HUDEP-2 (cell line): ENCODE measurements at regions not wholly inside any gene's neighbourhood (a gene's known extent, or its start where the extent isn't known, plus 50 kb on each side); places are given as distances from the start of the nearest gene placed in this dataset.
"Not testable (repeated sequence)": the region's sequence is repeated elsewhere in the genome, so short reads cannot be mapped to it uniquely, and the experiment has no call there.

Experiments used
- DNase-seq, 76 experiments: peaks; one replicate each; lab custom pipeline; 2025; ENCODE audit not compliant: unreplicated experiment in 76 of 76; lab: John Stamatoyannopoulos, UW

DNA sequence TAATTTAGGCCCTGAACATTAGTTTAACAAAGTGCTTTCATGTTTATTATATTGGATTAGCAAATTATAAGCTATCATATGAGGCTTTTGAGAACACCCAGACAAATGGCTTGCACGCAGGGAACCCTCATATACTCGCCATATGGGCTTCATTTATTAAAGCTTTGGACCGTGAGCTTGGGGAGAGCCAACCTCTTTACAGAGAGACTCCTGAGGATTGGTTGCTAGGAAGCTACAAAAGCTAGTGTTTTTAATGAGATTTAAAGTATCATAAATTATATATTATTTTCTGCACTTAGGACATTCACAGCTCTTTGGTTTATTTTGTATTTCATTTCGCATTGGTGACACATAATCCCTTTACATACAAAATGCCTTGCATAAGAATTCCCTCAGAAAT is 193.8 kb upstream of the TOX3 start:
- DNase-seq = no peak

DNA sequence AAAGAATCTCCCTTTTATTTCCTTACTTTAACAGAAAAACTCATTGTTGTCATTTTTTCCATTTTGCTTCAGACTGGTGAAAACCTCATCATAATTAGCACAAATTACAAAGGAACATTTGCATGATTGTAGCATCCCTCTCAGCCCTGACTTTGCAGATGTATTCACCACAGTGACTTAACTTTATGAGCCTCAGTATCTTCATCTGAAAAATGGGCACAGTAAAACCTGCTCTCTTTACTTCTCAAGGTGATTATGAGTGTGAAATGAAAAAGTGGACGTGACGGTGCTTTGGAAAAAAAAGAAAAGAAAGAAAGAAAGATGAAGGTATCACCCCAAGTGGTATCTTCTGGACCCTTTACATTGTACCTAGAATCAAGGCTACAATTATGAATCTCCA is 193.4 kb upstream of the TOX3 start:
- no peak for DNase-seq

DNA sequence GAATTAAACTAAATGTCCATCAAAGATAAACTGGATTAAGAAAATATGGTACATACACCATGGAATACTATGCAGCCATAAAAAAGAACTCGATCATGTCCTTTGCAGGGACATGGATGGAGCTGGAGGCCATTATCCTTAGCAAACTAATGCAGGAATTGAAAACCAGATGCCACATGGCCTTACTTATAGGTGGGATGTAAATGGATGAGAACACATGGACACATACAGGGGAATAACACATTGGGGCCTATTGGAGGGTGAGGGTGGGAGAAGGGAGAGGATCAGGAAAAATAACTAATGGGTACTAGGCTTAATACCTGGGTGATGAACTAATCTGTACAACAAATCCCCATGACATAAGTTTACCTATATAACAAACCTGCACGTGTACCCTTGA is 192.0 kb upstream of the TOX3 start:
- DNase-seq = not testable (repeated sequence)

DNA sequence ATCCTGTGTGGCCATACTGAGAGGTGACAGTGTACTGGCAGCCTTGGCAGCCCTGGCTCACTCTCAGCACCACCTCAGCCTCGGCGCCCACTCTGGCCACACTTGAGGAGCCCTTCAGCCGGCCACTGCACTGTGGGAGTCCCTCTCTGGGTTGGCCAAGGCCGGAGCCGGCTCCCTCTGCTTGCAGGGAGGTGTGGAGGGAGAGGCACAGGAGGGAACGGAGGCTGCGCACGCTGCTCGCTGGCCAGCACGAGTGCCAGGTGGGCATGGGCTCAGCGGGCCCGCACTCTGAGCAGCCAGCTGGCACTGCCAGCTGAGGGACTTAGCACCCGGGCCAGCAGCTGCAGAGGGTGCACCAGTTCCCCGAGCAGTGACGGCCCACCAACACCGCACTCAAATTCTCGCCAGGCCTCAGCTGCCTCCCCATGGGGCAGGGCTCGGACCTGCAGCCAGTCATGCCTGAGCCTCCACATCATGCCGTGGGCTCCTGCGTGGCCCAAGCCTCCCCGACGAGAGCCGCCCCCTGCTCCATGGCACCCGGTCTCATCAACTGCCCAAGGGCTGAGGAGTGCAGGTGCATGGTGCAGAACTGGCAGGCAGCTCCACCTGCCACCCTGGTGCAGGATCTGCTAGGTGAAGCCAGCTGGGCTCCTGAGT is 184.4 kb upstream of the TOX3 start:
- DNase-seq = no peak

- no peak for DNase-seq
Observed at GRCh38 chr16:52729731-52730130, 182.8 kb upstream of the TOX3 start.

DNA sequence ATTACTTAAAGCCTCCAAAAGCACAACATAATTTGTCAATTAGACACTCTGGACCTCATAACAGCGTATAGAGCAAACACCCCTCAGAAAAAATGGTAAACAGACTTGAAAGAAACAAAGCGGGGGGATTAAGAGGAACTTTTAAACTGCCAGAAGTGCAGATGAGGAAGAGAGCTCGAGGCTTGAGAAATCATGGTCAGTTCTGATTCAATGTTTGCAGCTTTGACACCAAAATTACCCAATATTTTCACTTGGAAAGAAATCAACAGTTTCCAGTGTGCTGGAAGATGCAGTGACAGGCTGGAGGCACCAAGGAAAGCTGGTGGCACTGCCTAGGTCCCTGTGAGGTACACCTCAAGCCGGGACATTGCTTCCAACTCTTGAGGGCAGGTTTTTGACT is 180.9 kb upstream of the TOX3 start:
- no peak for DNase-seq

- no peak for DNase-seq
Observed at GRCh38 chr16:52727441-52727840, 180.5 kb upstream of the TOX3 start.

DNA sequence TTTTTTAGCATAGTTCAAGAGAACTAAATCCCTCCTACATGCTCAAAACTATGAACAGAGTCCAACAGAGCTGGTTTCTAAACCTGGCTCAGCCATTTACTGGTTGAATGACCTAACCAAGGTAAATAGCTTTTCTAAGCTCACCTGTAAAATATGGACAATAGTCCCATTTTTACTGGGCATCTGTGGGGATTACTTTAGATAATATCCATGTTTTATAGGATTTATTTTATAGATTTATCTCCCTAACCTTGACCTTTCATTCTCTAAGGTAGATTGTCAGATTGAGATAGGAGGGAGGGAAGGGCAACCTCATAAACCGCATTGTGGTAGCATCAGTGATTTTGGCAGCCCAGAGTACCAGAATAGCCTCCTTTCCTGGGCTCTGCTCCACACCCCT is 178.5 kb upstream of the TOX3 start:
- no peak for DNase-seq

- DNase-seq = no peak
Observed at GRCh38 chr16:52725043-52725442, 178.1 kb upstream of the TOX3 start.

- no peak for DNase-seq
Observed at GRCh38 chr16:52721331-52721730, 174.4 kb upstream of the TOX3 start.

- DNase-seq = no peak
Observed at GRCh38 chr16:52718046-52718445, 171.1 kb upstream of the TOX3 start.

DNA sequence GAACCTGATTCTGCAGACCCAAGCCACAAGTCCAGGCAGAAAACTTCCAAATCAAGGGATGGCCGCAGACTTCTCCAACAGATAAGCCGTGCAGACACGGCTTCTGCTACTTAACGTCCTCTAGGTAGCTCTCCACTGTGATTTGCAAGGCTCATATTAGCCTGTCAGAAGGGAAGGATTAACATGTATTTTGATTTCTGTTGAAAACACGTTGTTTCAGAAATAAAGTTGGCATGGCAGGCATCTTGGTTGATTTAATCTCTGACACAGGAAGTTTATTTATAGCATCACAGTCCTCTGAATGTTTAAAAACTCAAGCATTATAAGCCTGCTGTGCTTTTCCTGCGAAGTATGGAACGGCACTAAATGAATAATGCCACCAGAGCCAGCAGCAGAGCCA is 166.8 kb upstream of the TOX3 start:
- DNase-seq = no peak

DNA sequence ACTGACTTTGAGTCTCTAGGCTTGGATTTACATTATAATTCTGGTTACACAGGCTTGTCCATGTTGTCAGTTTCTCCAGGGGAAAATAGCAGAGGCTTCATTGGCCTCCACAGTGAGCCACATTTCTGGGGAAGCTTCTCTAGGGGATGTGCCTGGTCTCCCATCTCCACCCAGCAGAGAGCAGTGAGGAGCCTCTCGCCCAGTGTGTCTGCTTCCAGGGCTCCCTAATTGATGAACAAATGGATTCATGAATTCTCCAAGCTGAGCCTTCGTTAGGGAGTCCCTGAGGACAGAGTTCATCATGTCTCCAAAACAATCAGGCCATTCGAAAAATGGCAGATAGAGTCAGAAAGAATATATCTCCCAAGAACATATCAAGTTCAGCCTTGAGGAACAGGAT is 162.4 kb upstream of the TOX3 start:
- DNase-seq = no peak

DNA sequence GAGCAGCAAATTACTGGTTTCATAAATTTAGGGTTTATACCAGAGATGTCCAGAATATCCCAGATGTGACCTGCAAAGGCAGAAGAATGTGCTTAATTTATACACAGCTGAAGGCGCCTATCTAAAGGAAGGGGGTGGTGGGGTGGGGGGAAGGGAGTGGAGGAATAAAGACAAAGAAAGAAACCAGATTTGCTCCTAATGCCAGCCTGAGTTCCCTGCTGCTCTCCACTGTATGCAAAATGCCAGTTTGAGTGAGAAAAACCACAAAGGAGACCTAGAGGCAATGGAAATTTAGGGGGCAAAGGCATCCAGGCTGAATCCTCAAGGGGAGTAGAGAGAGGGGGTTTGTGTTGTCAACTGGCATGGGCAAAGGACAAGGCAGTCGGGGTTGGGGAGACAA is 161.5 kb upstream of the TOX3 start:
- DNase-seq = no peak

- DNase-seq = no peak
Observed at GRCh38 chr16:52707676-52708337, 160.9 kb upstream of the TOX3 start.

DNA sequence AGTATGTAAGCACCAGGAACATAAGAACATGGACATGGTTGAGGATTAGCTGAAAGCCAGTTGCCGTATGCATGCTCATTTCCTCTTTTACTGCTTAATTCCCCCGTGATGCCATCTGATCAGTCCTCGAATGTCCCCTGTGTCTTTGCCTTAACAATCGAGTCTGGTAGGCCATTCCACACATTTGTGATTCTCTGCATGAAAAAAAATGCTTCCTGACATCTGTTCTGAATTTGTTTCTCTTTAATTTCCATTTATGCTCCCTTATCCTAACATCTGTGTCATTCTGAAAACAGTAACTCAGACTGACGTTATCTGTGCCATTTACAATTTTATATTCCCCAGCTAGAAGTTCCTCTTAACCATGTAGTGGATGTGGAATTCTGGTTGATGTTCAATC is 158.2 kb upstream of the TOX3 start:
- no peak for DNase-seq

DNA sequence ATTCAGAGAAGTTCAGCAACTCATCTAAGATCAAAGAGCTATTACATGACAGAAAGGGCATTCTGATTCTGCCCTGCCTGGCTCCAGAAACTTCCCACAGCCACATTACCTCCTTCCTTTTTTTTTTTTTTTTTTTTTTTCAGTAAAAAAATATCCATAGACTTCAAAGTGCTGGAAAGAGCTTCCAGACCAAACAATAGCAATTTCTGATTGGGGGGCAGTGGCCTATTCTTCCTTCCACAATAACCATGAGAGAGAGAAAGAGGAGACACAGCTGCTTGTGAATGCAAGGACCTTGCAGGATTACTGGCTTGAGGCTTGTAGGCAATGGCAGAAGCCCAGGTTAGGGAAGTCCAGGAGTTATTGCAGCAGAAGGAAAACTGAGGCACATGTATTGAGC is 151.0 kb upstream of the TOX3 start:
- DNase-seq = no peak

- no peak for DNase-seq
Observed at GRCh38 chr16:52696126-52696525, 149.2 kb upstream of the TOX3 start.

- no peak for DNase-seq
Observed at GRCh38 chr16:52690468-52690867, 143.5 kb upstream of the TOX3 start.

- no peak for DNase-seq
Observed at GRCh38 chr16:52680993-52681392, 134.1 kb upstream of the TOX3 start.

DNA sequence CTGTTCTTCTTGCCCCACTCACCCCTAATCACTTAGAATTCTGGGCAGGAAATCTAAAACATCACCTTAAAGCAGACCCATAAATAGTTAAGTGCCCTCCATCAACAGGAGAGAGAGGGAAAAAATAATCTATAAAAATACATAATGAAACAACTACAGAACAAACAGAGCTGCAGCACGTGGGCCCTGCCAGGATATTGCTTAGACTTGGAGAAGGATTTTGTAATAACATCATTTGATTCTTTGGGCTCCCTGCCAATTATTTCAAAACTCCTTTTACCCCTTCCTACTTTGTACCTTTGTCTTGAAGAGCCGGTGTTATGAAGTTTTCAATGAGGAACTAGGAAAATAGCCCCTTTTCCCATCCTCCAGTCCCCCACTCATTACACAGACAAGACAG is 130.6 kb upstream of the TOX3 start:
- no peak for DNase-seq

DNA sequence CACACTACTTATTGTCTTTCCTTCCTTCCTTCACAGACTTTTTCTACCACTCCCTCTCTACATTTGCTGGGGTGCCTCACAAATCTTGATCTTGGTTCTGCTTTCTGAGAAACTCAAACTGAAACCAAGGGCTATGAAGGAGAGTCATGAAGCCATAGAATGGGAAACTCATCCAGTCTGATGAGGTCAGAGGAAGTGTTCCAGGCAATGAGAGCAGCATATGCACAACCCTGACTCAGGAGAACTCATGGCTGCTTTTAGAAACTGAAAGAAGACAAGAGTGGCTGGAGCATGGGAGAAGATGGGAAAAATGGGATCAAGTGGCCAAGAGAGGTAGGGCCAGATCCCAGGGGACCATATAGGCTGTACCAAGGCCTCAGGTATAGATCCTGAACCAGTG is 130.0 kb upstream of the TOX3 start:
- no peak for DNase-seq

DNA sequence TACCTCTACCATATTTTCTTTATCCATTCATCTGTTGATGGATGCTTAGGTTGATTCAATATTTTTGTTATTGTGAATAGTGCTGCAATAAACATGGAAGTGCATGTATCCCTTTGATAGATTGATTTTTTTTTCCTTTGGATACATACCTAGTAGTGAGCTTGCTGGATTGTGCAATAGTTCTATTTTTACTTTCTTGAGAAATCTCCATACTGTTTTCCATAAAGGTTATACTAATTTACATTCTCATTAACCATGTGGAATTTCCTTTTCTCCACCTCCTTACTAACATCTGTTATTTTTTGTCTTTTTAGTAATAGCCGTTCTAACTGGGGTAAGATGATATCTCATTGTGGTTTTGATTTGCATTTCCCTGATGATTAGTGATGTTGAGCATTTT is 124.6 kb upstream of the TOX3 start:
- DNase-seq = no peak
